Neural cell (in vitro differentiated cells): ENCODE measurements at regions not wholly inside any gene's neighbourhood (a gene's known extent, or its start where the extent isn't known, plus 50 kb on each side); places are given as distances from the start of the nearest gene placed in this dataset.

Experiments
- H2AFZ ChIP-seq: fragments of 200-600, 300-800 bp; sonication (generic), shearing (Covaris generic); 2 replicates; pipeline ENCODE4 v1.6.0; 2014; ENCODE audit warnings: low read depth, mild to moderate bottlenecking, antibody characterized with exemption, low read length, moderate library complexity
- H3F3A ChIP-seq: fragments of 200-600 bp; shearing (Covaris generic); 2 replicates; pipeline ENCODE4 v1.6.1; 2016; ENCODE audit warnings: mild to moderate bottlenecking, moderate library complexity, mixed read lengths, antibody characterized with exemption, low read length; ENCODE audit not compliant: insufficient read depth, poor library complexity, severe bottlenecking
- H3K27ac ChIP-seq: fragments of 200-600, 300-800 bp; sonication (generic), shearing (Covaris generic); 2 replicates; pipeline ENCODE4 v1.5.1; 2014; ENCODE audit warnings: mild to moderate bottlenecking, low read length, moderate library complexity
- H3K27me3 ChIP-seq: fragments of 300-800, 200-600 bp; sonication (generic), shearing (Covaris generic); 2 replicates; pipeline ENCODE4 v1.6.0; 2014; ENCODE audit warnings: mild to moderate bottlenecking, low read depth, low read length, moderate library complexity; ENCODE audit not compliant: insufficient read depth
- H3K36me3 ChIP-seq: fragments of 300-800, 200-600 bp; sonication (generic), shearing (Covaris generic); 2 replicates; pipeline ENCODE4 v1.5.1; 2014; ENCODE audit warnings: mild to moderate bottlenecking, antibody characterized with exemption, low read length, moderate library complexity; ENCODE audit not compliant: insufficient read depth
- H3K4me2 ChIP-seq: fragments of 300-800, 200-600 bp; sonication (generic), shearing (Covaris generic); 2 replicates; pipeline ENCODE4 v1.6.0; 2014; ENCODE audit warnings: mild to moderate bottlenecking, low read length
- H3K4me3 ChIP-seq: fragments of 300-800, 200-600 bp; sonication (generic), shearing (Covaris generic); 2 replicates; pipeline ENCODE4 v1.5.1; 2014; ENCODE audit warnings: mild to moderate bottlenecking, low read length, moderate library complexity
- H3K79me2 ChIP-seq: fragments of 200-600 bp; shearing (Covaris generic); replicated peaks from 2 replicates; pipeline ENCODE4 v1.6.0; 2014; ENCODE audit warnings: mild to moderate bottlenecking, low read length, moderate library complexity; ENCODE audit not compliant: insufficient read depth
- H3K9ac ChIP-seq: fragments of 300-800, 200-600 bp; sonication (generic), shearing (Covaris generic); 2 replicates; pipeline ENCODE4 v1.6.1; 2016; ENCODE audit warnings: mild to moderate bottlenecking, low read length, mixed read lengths
- H3K9me2 ChIP-seq: fragments of 200-600 bp; shearing (Covaris generic); 2 replicates; pipeline ENCODE4 v1.6.1; 2016; ENCODE audit warnings: mild to moderate bottlenecking, low read length, mixed read lengths; ENCODE audit not compliant: insufficient read depth
- H3K9me3 ChIP-seq: fragments of 200-600, 300-800 bp; sonication (generic), shearing (Covaris generic); 2 replicates; pipeline ENCODE4 v1.6.1; 2016; ENCODE audit warnings: mild to moderate bottlenecking, mixed run types, low read length, moderate library complexity, mixed read lengths
- H4K20me1 ChIP-seq: fragments of 200-600 bp; shearing (Covaris generic); 2 replicates; pipeline ENCODE4 v1.6.1; 2016; ENCODE audit warnings: mild to moderate bottlenecking, mixed run types; ENCODE audit not compliant: insufficient read depth
- EP300 ChIP-seq: fragments of 450-650 bp; conservative IDR thresholded peaks from 2 replicates; pipeline ENCODE4 v1.6.1; 2014; ENCODE audit warnings: antibody characterized with exemption, mild to moderate bottlenecking, moderate library complexity; ENCODE audit not compliant: poor library complexity, severe bottlenecking
- EZH2 ChIP-seq: fragments of 200-600, 300-800 bp; shearing (Covaris generic), sonication (generic); IDR thresholded peaks from 2 replicates; pipeline ENCODE4 v1.6.1; 2014; ENCODE audit warnings: antibody characterized with exemption, low read length, borderline replicate concordance, mild to moderate bottlenecking; ENCODE audit not compliant: insufficient read depth, poor library complexity, severe bottlenecking
- MXI1 ChIP-seq: fragments of 450-650 bp; conservative IDR thresholded peaks from 2 replicates; pipeline ENCODE4 v1.6.1; 2014; ENCODE audit warnings: antibody characterized with exemption, mild to moderate bottlenecking; ENCODE audit not compliant: poor library complexity, severe bottlenecking
- POLR2AphosphoS5 ChIP-seq: IDR thresholded peaks from 2 replicates; pipeline ENCODE4 v1.6.1; 2012
- RAD21 ChIP-seq: fragments of 450-650 bp; conservative IDR thresholded peaks from 2 replicates; pipeline ENCODE4 v1.6.1; 2014; ENCODE audit warnings: antibody characterized with exemption, mild to moderate bottlenecking, moderate library complexity
- SMC3 ChIP-seq: fragments of 450-650 bp; conservative IDR thresholded peaks from 2 replicates; pipeline ENCODE4 v1.6.1; 2014; ENCODE audit warnings: antibody characterized with exemption, mild to moderate bottlenecking, moderate library complexity; ENCODE audit not compliant: poor library complexity
- TAF1 ChIP-seq: IDR thresholded peaks from 2 replicates; pipeline ENCODE4 v1.6.1; 2012; ENCODE audit warnings: low read depth
- TF ChIP-seq, protein P1 (sequence below): fragments of 450-650 bp; IDR thresholded peaks from 2 replicates; pipeline ENCODE4 v1.5.1; 2014; ENCODE audit warnings: antibody characterized with exemption, mild to moderate bottlenecking, moderate library complexity; ENCODE audit not compliant: poor library complexity, severe bottlenecking
- TF ChIP-seq, protein P2 (sequence below): IDR thresholded peaks from 2 replicates; pipeline ENCODE4 v1.6.1; 2012; ENCODE audit warnings: borderline replicate concordance

DNA sequence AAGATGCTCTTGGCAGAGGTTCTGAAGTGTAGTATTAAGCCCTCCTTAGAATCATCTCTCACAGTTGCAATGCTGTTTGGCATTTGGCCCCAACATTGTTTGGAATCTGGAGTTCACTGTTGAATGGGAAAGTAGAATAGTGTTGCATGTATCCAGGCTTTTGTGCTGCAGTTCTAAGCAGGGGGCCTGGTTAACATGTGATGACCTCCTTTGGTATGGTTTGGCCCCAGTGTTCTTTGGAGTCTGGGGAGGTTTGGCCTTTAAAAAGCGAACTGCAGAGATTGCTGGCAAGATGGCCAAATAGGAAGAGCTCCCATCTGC is 61.8 kb upstream of the PLD5 start:
- no peak overlapping the region for H3K9ac ChIP-seq
- H2AFZ ChIP-seq: no peak overlapping the region
- no peaks in the 10 kb centered on the region for H3K36me3 ChIP-seq
- no peak overlapping the region for H3K4me2 ChIP-seq
- H3K27ac ChIP-seq: no peak overlapping the region
- no peaks in the 10 kb centered on the region for H3K79me2 ChIP-seq
- no peaks in the 10 kb centered on the region for H4K20me1 ChIP-seq
- H3K4me3 ChIP-seq: no peak overlapping the region
- no peaks in the 10 kb centered on the region for H3F3A ChIP-seq
- no peaks in the 10 kb centered on the region for H3K9me3 ChIP-seq
- H3K9me2 ChIP-seq: no peaks in the 10 kb centered on the region
- no peaks in the 10 kb centered on the region for H3K27me3 ChIP-seq
- TF ChIP-seq TAF1 (no peak), EZH2 (no peak), SMC3 (no peak), RAD21 (no peak), EP300 (no peak), MXI1 (no peak), POLR2AphosphoS5 (no peak)
- TF ChIP-seq, protein P1, sequence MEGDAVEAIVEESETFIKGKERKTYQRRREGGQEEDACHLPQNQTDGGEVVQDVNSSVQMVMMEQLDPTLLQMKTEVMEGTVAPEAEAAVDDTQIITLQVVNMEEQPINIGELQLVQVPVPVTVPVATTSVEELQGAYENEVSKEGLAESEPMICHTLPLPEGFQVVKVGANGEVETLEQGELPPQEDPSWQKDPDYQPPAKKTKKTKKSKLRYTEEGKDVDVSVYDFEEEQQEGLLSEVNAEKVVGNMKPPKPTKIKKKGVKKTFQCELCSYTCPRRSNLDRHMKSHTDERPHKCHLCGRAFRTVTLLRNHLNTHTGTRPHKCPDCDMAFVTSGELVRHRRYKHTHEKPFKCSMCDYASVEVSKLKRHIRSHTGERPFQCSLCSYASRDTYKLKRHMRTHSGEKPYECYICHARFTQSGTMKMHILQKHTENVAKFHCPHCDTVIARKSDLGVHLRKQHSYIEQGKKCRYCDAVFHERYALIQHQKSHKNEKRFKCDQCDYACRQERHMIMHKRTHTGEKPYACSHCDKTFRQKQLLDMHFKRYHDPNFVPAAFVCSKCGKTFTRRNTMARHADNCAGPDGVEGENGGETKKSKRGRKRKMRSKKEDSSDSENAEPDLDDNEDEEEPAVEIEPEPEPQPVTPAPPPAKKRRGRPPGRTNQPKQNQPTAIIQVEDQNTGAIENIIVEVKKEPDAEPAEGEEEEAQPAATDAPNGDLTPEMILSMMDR: no peak
- TF ChIP-seq, protein P2, sequence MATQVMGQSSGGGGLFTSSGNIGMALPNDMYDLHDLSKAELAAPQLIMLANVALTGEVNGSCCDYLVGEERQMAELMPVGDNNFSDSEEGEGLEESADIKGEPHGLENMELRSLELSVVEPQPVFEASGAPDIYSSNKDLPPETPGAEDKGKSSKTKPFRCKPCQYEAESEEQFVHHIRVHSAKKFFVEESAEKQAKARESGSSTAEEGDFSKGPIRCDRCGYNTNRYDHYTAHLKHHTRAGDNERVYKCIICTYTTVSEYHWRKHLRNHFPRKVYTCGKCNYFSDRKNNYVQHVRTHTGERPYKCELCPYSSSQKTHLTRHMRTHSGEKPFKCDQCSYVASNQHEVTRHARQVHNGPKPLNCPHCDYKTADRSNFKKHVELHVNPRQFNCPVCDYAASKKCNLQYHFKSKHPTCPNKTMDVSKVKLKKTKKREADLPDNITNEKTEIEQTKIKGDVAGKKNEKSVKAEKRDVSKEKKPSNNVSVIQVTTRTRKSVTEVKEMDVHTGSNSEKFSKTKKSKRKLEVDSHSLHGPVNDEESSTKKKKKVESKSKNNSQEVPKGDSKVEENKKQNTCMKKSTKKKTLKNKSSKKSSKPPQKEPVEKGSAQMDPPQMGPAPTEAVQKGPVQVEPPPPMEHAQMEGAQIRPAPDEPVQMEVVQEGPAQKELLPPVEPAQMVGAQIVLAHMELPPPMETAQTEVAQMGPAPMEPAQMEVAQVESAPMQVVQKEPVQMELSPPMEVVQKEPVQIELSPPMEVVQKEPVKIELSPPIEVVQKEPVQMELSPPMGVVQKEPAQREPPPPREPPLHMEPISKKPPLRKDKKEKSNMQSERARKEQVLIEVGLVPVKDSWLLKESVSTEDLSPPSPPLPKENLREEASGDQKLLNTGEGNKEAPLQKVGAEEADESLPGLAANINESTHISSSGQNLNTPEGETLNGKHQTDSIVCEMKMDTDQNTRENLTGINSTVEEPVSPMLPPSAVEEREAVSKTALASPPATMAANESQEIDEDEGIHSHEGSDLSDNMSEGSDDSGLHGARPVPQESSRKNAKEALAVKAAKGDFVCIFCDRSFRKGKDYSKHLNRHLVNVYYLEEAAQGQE: no peak

DNA sequence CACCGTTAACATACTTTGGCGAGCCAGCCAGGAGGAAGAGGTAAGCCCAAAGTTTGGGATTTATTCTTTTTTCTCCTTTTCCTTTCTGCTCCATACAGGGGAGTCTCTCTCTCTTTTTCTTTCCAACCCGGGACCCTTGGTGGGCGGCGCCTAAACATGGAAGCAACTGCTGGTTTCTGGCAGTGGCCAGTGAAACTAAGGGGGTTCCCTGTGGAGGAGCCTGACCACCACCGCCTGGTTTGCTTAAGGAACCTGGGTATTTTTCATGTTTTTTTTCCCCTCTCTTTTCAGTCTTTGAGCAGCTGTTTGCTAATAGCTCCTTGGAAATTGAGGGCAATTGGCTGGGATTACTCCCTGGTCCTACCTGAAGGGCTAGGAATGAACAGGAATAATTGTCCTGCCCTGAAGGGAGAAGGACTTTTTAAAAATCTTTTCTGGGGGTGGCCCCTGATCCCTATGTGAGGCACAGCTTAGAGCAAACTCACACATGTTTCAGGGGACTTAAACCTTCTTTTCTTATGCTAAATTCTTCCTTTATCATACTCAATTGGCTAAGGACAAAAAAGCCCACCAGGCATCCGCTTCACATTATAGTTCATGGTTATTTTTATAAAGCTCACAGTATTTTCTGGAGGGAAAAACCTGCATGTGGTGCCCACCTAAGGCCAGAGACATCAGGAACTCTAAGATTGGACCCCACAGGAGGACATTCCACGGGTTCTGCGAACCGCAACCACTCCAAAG is 61.3 kb upstream of the PLD5 start:
- H3F3A ChIP-seq: no peaks in the 10 kb centered on the region
- no peaks in the 10 kb centered on the region for H3K36me3 ChIP-seq
- TF ChIP-seq POLR2AphosphoS5 (no peak), EZH2 (no peak)
- no peaks in the 10 kb centered on the region for H3K27me3 ChIP-seq
- no peak overlapping the region for H3K4me2 ChIP-seq
- H3K9ac ChIP-seq: no peak overlapping the region
- no peaks in the 10 kb centered on the region for H4K20me1 ChIP-seq
- H3K9me2 ChIP-seq: no peaks in the 10 kb centered on the region
- no peak overlapping the region for H3K4me3 ChIP-seq
- no peak overlapping the region for H3K27ac ChIP-seq
- no peaks in the 10 kb centered on the region for H3K79me2 ChIP-seq
- H2AFZ ChIP-seq: no peak overlapping the region
- H3K9me3 ChIP-seq: no peaks in the 10 kb centered on the region
